ENCODE measurements at regions not wholly inside any gene's neighbourhood (a gene's known extent, or its start where the extent isn't known, plus 50 kb on each side); places are given as distances from the start of the nearest gene placed in this dataset.

GRCh38 chr11:92644595-92645445 is 324.6 kb upstream of the MTNR1B start:
- no peaks in the 10 kb centered on the region for H3K36me3 ChIP-seq (ENCODE audit: control insufficient read depth, insufficient read depth, low read length)
- DNase-seq (ENCODE audit: extremely low read depth, insufficient read length) = no peak
- no peaks in the 10 kb centered on the region for H3K27me3 ChIP-seq (replicated peaks; ENCODE audit: control insufficient read depth, insufficient read depth, low read length)
- TF ChIP-seq CTCF (IDR thresholded peaks at IDR 0.05; ENCODE audit: insufficient read depth, low read length, poor library complexity, severe bottlenecking) = no peak
- H3K4me3 ChIP-seq (replicated peaks; ENCODE audit: low read depth, low read length) = no peak overlapping the region

- no peaks in the 10 kb centered on the region; the same call in 1 of the 2 replicates for H3K27me3 ChIP-seq (replicated peaks; ENCODE audit: control insufficient read depth, insufficient read depth, low read length)
- H3K4me3 ChIP-seq (replicated peaks; ENCODE audit: low read depth, low read length) = no peak overlapping the region
- DNase-seq (ENCODE audit: extremely low read depth, insufficient read length) = no peak
- TF ChIP-seq CTCF (IDR thresholded peaks at IDR 0.05; ENCODE audit: insufficient read depth, low read length, poor library complexity, severe bottlenecking) = no peak
- H3K36me3 ChIP-seq (ENCODE audit: control insufficient read depth, insufficient read depth, low read length) = no peaks in the 10 kb centered on the region
Observed at GRCh38 chr11:92651159-92651558, 318.3 kb upstream of the MTNR1B start.

- no peak for DNase-seq (ENCODE audit: extremely low read depth, insufficient read length)
- no peaks in the 10 kb centered on the region for H3K36me3 ChIP-seq (ENCODE audit: control insufficient read depth, insufficient read depth, low read length)
- no peak for TF ChIP-seq CTCF (IDR thresholded peaks at IDR 0.05; ENCODE audit: insufficient read depth, low read length, poor library complexity, severe bottlenecking)
- no peak overlapping the region for H3K4me3 ChIP-seq (replicated peaks; ENCODE audit: low read depth, low read length)
- no peaks in the 10 kb centered on the region; the same call in 1 of the 2 replicates for H3K27me3 ChIP-seq (replicated peaks; ENCODE audit: control insufficient read depth, insufficient read depth, low read length)
Observed at GRCh38 chr11:92653454-92653853, 316.0 kb upstream of the MTNR1B start.

- Histone ChIP-seq H3K4me3 (replicated peaks; ENCODE audit: low read depth, low read length) (no peak overlapping the region), H3K27me3 (replicated peaks; ENCODE audit: control insufficient read depth, insufficient read depth, low read length) (no peaks in the 10 kb centered on the region), H3K36me3 (ENCODE audit: control insufficient read depth, insufficient read depth, low read length) (no peaks in the 10 kb centered on the region)
- no peak for DNase-seq (ENCODE audit: extremely low read depth, insufficient read length)
- TF ChIP-seq CTCF (IDR thresholded peaks at IDR 0.05; ENCODE audit: insufficient read depth, low read length, poor library complexity, severe bottlenecking) = no peak
Observed at GRCh38 chr11:92656783-92657182, 312.7 kb upstream of the MTNR1B start.

- no peak for DNase-seq (ENCODE audit: extremely low read depth, insufficient read length)
- TF ChIP-seq CTCF (IDR thresholded peaks at IDR 0.05; ENCODE audit: insufficient read depth, low read length, poor library complexity, severe bottlenecking) = no peak
- H3K4me3 ChIP-seq (replicated peaks; ENCODE audit: low read depth, low read length) = no peak overlapping the region
Observed at GRCh38 chr11:92657226-92657625, 312.2 kb upstream of the MTNR1B start.

More at GRCh38 chr11:92657226-92657625, 312.2 kb upstream of the MTNR1B start:
- no peaks in the 10 kb centered on the region for H3K36me3 ChIP-seq (ENCODE audit: control insufficient read depth, insufficient read depth, low read length)
- H3K27me3 ChIP-seq (replicated peaks; ENCODE audit: control insufficient read depth, insufficient read depth, low read length) = no peaks in the 10 kb centered on the region
